Calu3 (cell line): ENCODE measurements at regions not wholly inside any gene's neighbourhood (a gene's known extent, or its start where the extent isn't known, plus 50 kb on each side); places are given as distances from the start of the nearest gene placed in this dataset.

ENCODE experiments used
- BruUV-seq: library from RNA; stranded (reverse); fragments of 400-500 nt; replicated peaks from 2 replicates; lab custom pipeline; 2021; lab: Mats Ljungman, UMichigan
- CTCF ChIA-PET: fragments of 300-600 bp; sonication (Branson Sonifier 250); formaldehyde crosslinking; loops from one replicate; lab custom pipeline; 2022; ENCODE audit warnings: antibody characterized with exemption; lab: Charles Lee
- DNase-seq: peaks from one replicate; pipeline ENCODE4 v3.0.0; 2022
- H3K27ac Mint-ChIP-seq: one replicate; pipeline ENCODE4 v1.8.0; 2022; ENCODE audit warnings: mixed read lengths; ENCODE audit not compliant: unreplicated experiment
- H3K27me3 Mint-ChIP-seq: one replicate; pipeline ENCODE4 v1.8.0; 2022; ENCODE audit warnings: mixed read lengths; ENCODE audit not compliant: unreplicated experiment
- H3K36me3 Mint-ChIP-seq: one replicate; pipeline ENCODE4 v1.8.0; 2022; ENCODE audit warnings: mild to moderate bottlenecking, moderate library complexity, mixed read lengths; ENCODE audit not compliant: insufficient read depth, unreplicated experiment
- H3K4me1 Mint-ChIP-seq: one replicate; pipeline ENCODE4 v1.8.0; 2022; ENCODE audit warnings: mild to moderate bottlenecking, low read depth, mixed read lengths; ENCODE audit not compliant: unreplicated experiment
- H3K4me3 Mint-ChIP-seq: one replicate; pipeline ENCODE4 v1.8.0; 2022; ENCODE audit warnings: mild to moderate bottlenecking, low read depth, moderate library complexity, mixed read lengths; ENCODE audit not compliant: unreplicated experiment
- H3K9me3 Mint-ChIP-seq: one replicate; pipeline ENCODE4 v1.8.0; 2022; ENCODE audit warnings: low read depth, mixed read lengths; ENCODE audit not compliant: unreplicated experiment
- intact Hi-C: fragments of 100-400 bp; cut with micrococcal nuclease; formaldehyde crosslinking; loops from one replicate; pipeline ENCODE4 v1.10.0; 2022; ENCODE audit not compliant: unreplicated experiment
- TF ChIP-seq, protein P1 (sequence below): fragments of 200-600 bp; IDR thresholded peaks from one replicate; pipeline ENCODE4 v1.8.0; 2022; ENCODE audit warnings: antibody characterized with exemption; ENCODE audit not compliant: unreplicated experiment

- no peak overlapping the region for H3K27ac Mint-ChIP-seq
- DNase-seq = no peak
- CTCF ChIA-PET = no interaction called here
- TF ChIP-seq, protein P1, sequence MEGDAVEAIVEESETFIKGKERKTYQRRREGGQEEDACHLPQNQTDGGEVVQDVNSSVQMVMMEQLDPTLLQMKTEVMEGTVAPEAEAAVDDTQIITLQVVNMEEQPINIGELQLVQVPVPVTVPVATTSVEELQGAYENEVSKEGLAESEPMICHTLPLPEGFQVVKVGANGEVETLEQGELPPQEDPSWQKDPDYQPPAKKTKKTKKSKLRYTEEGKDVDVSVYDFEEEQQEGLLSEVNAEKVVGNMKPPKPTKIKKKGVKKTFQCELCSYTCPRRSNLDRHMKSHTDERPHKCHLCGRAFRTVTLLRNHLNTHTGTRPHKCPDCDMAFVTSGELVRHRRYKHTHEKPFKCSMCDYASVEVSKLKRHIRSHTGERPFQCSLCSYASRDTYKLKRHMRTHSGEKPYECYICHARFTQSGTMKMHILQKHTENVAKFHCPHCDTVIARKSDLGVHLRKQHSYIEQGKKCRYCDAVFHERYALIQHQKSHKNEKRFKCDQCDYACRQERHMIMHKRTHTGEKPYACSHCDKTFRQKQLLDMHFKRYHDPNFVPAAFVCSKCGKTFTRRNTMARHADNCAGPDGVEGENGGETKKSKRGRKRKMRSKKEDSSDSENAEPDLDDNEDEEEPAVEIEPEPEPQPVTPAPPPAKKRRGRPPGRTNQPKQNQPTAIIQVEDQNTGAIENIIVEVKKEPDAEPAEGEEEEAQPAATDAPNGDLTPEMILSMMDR = no peak
- no peaks in the 10 kb centered on the region for H3K36me3 Mint-ChIP-seq
- no TSS peak for BruUV-seq
- peaks cover 2% of the 10 kb centered on the region for H3K9me3 Mint-ChIP-seq
- intact Hi-C loops = no loop called here
- no peaks in the 10 kb centered on the region for H3K27me3 Mint-ChIP-seq
- H3K4me1 Mint-ChIP-seq = no peaks in the 10 kb centered on the region
- H3K4me3 Mint-ChIP-seq = no peak overlapping the region
These were observed 1463.0 kb downstream of the HACE1 start for GRCh38 chr6:103396768-103397167.

GRCh38 chr6:103379272-103379671 lies 1480.4 kb downstream of the HACE1 start:
- BruUV-seq = no TSS peak
- no peaks in the 10 kb centered on the region for H3K36me3 Mint-ChIP-seq
- intact Hi-C loops = no loop called here
- CTCF ChIA-PET = no interaction called here
- no peak overlapping the region for H3K4me3 Mint-ChIP-seq
- H3K9me3 Mint-ChIP-seq = peaks cover 4% of the 10 kb centered on the region
- DNase-seq = no peak
- TF ChIP-seq, protein P1 = no peak
- H3K27me3 Mint-ChIP-seq = no peaks in the 10 kb centered on the region
- H3K27ac Mint-ChIP-seq = no peak overlapping the region
- no peaks in the 10 kb centered on the region for H3K4me1 Mint-ChIP-seq

DNA sequence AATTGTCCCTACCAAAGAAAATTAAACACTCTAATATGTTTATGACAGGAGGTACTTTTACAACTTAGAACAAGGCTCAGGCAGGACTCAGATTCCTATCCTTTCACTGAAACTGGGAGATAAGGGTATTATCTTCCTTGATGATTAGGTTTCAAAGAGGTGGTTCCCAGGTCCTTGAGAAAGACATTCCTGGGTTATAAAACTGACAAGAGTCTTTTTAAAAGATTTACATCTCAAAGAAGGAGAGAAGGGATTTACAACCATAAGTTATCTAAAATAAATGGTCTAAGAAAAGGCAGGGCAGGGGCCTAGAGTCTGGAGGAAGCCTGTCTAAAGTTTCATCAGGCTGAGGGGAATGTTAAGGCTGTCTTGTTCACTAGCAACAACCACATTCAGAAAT lies 1492.5 kb downstream of the HACE1 start:
- Mint-ChIP-seq H3K27ac (no peak overlapping the region), H3K9me3 (no peaks in the 10 kb centered on the region), H3K4me3 (no peak overlapping the region), H3K4me1 (no peaks in the 10 kb centered on the region), H3K27me3 (no peaks in the 10 kb centered on the region), H3K36me3 (no peaks in the 10 kb centered on the region)
- BruUV-seq = no TSS peak
- CTCF ChIA-PET = no interaction called here
- intact Hi-C loops = no loop called here
- no peak for DNase-seq
- TF ChIP-seq, protein P1 = no peak

- no peaks in the 10 kb centered on the region for H3K27me3 Mint-ChIP-seq
- H3K4me3 Mint-ChIP-seq = no peak overlapping the region
- TF ChIP-seq, protein P1 = no peak
- intact Hi-C loops = no loop called here
- DNase-seq = no peak
- no TSS peak for BruUV-seq
- no peak overlapping the region for H3K27ac Mint-ChIP-seq
- H3K36me3 Mint-ChIP-seq = no peaks in the 10 kb centered on the region
- CTCF ChIA-PET = no interaction called here
- H3K9me3 Mint-ChIP-seq = peaks cover 2% of the 10 kb centered on the region
- H3K4me1 Mint-ChIP-seq = no peaks in the 10 kb centered on the region
These were observed 1503.2 kb downstream of the HACE1 start for GRCh38 chr6:103356531-103356930.
